GM21737 (cell line): ENCODE measurements at regions not wholly inside any gene's neighbourhood (a gene's known extent, or its start where the extent isn't known, plus 50 kb on each side); places are given as distances from the start of the nearest gene placed in this dataset.
"Not testable (repeated sequence)": the region's sequence is repeated elsewhere in the genome, so short reads cannot be mapped to it uniquely, and the experiment has no call there.

Experiments used
- ATAC-seq: cut with Tn5 transposase; IDR thresholded peaks from one replicate; pipeline ENCODE4 v1.9.1; 2021; ENCODE audit warnings: mild to moderate bottlenecking, moderate library complexity; ENCODE audit not compliant: unreplicated experiment

- no peak for ATAC-seq
These were observed 811.7 kb upstream of the GRAMD2B start for GRCh38 chr5:125611541-125611940.

- ATAC-seq = no peak
These were observed 811.0 kb upstream of the GRAMD2B start for GRCh38 chr5:125612181-125612721.

- no peak for ATAC-seq
These were observed 810.4 kb upstream of the GRAMD2B start for GRCh38 chr5:125612776-125613175.

- ATAC-seq = no peak
These were observed 793.0 kb upstream of the GRAMD2B start for GRCh38 chr5:125630237-125630636.

- no peak for ATAC-seq
These were observed 789.7 kb upstream of the GRAMD2B start for GRCh38 chr5:125633523-125633922.

- ATAC-seq = no peak
These were observed 788.9 kb upstream of the GRAMD2B start for GRCh38 chr5:125634216-125634835.

- ATAC-seq = no peak
These were observed 783.4 kb upstream of the GRAMD2B start for GRCh38 chr5:125639858-125640257.

GRCh38 chr5:125652761-125653160, 770.4 kb upstream of the GRAMD2B start:
- no peak for ATAC-seq

GRCh38 chr5:125654392-125654791, 768.8 kb upstream of the GRAMD2B start:
- ATAC-seq = no peak

GRCh38 chr5:125655156-125655555, 768.1 kb upstream of the GRAMD2B start:
- no peak for ATAC-seq

- ATAC-seq = no peak
These were observed 765.3 kb upstream of the GRAMD2B start for GRCh38 chr5:125657936-125658335.

GRCh38 chr5:125659316-125660023, 763.7 kb upstream of the GRAMD2B start:
- no peak for ATAC-seq

- no peak for ATAC-seq
These were observed 762.8 kb upstream of the GRAMD2B start for GRCh38 chr5:125660231-125660895.

- no peak for ATAC-seq
These were observed 761.6 kb upstream of the GRAMD2B start for GRCh38 chr5:125661584-125661983.

- ATAC-seq = no peak
These were observed 754.3 kb upstream of the GRAMD2B start for GRCh38 chr5:125668884-125669283.

- no peak for ATAC-seq
These were observed 749.8 kb upstream of the GRAMD2B start for GRCh38 chr5:125673359-125673950.

- ATAC-seq = no peak
These were observed 743.7 kb upstream of the GRAMD2B start for GRCh38 chr5:125679522-125679921.

- no peak for ATAC-seq
These were observed 739.5 kb upstream of the GRAMD2B start for GRCh38 chr5:125683669-125684068.

- no peak for ATAC-seq
These were observed 737.4 kb upstream of the GRAMD2B start for GRCh38 chr5:125685771-125686170.

GRCh38 chr5:125691738-125692530, 731.3 kb upstream of the GRAMD2B start:
- ATAC-seq = not testable (repeated sequence)
